H7 (cell line): ENCODE measurements at regions not wholly inside any gene's neighbourhood (a gene's known extent, or its start where the extent isn't known, plus 50 kb on each side); places are given as distances from the start of the nearest gene placed in this dataset.

Experiments
- DNase-seq: peaks from one replicate; pipeline ENCODE4 v3.0.0; 2012
- H3K27me3 ChIP-seq: 2 replicates; pipeline ENCODE4 v1.6.0; 2011; ENCODE audit warnings: mild to moderate bottlenecking, low read length; ENCODE audit not compliant: control insufficient read depth, insufficient read depth
- H3K36me3 ChIP-seq: replicated peaks from 2 replicates; pipeline ENCODE4 v1.5.1; 2011; ENCODE audit warnings: low read length; ENCODE audit not compliant: control insufficient read depth, insufficient read depth
- H3K4me3 ChIP-seq: 2 replicates; pipeline ENCODE4 v1.5.1; 2011; ENCODE audit warnings: low read depth, mild to moderate bottlenecking, control low read depth, low read length, moderate library complexity; ENCODE audit not compliant: insufficient read depth

GRCh38 chr2:181114021-181114420 lies 133.6 kb downstream of the UBE2E3 start:
- DNase-seq = no peak
- Histone ChIP-seq H3K4me3 (no peak overlapping the region), H3K36me3 (no peaks in the 10 kb centered on the region), H3K27me3 (no peaks in the 10 kb centered on the region)

- Histone ChIP-seq H3K27me3 (no peaks in the 10 kb centered on the region), H3K4me3 (no peak overlapping the region)
- no peak for DNase-seq
These were observed 135.9 kb downstream of the UBE2E3 start for GRCh38 chr2:181116261-181116660.

GRCh38 chr2:181117206-181117925 lies 137.0 kb downstream of the UBE2E3 start:
- Histone ChIP-seq H3K36me3 (no peaks in the 10 kb centered on the region), H3K27me3 (no peaks in the 10 kb centered on the region), H3K4me3 (no peak overlapping the region)
- DNase-seq = no peak

More at GRCh38 chr2:181116261-181116660, 135.9 kb downstream of the UBE2E3 start:
- H3K36me3 ChIP-seq = no peaks in the 10 kb centered on the region

GRCh38 chr2:181120625-181121024 lies 140.2 kb downstream of the UBE2E3 start:
- DNase-seq = no peak
- Histone ChIP-seq H3K4me3 (no peak overlapping the region), H3K27me3 (no peaks in the 10 kb centered on the region), H3K36me3 (no peaks in the 10 kb centered on the region)

- Histone ChIP-seq H3K36me3 (no peaks in the 10 kb centered on the region), H3K4me3 (no peak overlapping the region), H3K27me3 (no peaks in the 10 kb centered on the region)
- DNase-seq = no peak
These were observed 141.6 kb downstream of the UBE2E3 start for GRCh38 chr2:181121996-181122395.

GRCh38 chr2:181122601-181123000 lies 142.2 kb downstream of the UBE2E3 start:
- Histone ChIP-seq H3K36me3 (no peaks in the 10 kb centered on the region), H3K4me3 (no peak overlapping the region), H3K27me3 (no peaks in the 10 kb centered on the region)
- DNase-seq = no peak

- Histone ChIP-seq H3K36me3 (no peaks in the 10 kb centered on the region), H3K27me3 (no peaks in the 10 kb centered on the region), H3K4me3 (no peak overlapping the region)
- DNase-seq = no peak
These were observed 143.4 kb downstream of the UBE2E3 start for GRCh38 chr2:181123798-181124231.

- Histone ChIP-seq H3K27me3 (no peaks in the 10 kb centered on the region), H3K4me3 (no peak overlapping the region), H3K36me3 (no peaks in the 10 kb centered on the region)
- no peak for DNase-seq
These were observed 144.1 kb downstream of the UBE2E3 start for GRCh38 chr2:181124497-181124896.

GRCh38 chr2:181125359-181125758 lies 145.0 kb downstream of the UBE2E3 start:
- Histone ChIP-seq H3K36me3 (no peaks in the 10 kb centered on the region), H3K4me3 (no peak overlapping the region), H3K27me3 (no peaks in the 10 kb centered on the region)
- DNase-seq = no peak

- Histone ChIP-seq H3K36me3 (no peaks in the 10 kb centered on the region), H3K27me3 (no peaks in the 10 kb centered on the region), H3K4me3 (no peak overlapping the region)
- DNase-seq = no peak
These were observed 146.0 kb downstream of the UBE2E3 start for GRCh38 chr2:181126311-181126868.

- no peak overlapping the region for H3K4me3 ChIP-seq
- no peak for DNase-seq
- H3K36me3 ChIP-seq = no peaks in the 10 kb centered on the region
- H3K27me3 ChIP-seq = no peaks in the 10 kb centered on the region
These were observed 147.8 kb downstream of the UBE2E3 start for GRCh38 chr2:181128199-181128598.

GRCh38 chr2:181129364-181130056 lies 149.1 kb downstream of the UBE2E3 start:
- H3K4me3 ChIP-seq = no peak overlapping the region
- no peak for DNase-seq

GRCh38 chr2:181130686-181131085 lies 150.3 kb downstream of the UBE2E3 start:
- DNase-seq = no peak
- no peaks in the 10 kb centered on the region for H3K36me3 ChIP-seq
- no peaks in the 10 kb centered on the region for H3K27me3 ChIP-seq
- no peak overlapping the region for H3K4me3 ChIP-seq

More at GRCh38 chr2:181129364-181130056, 149.1 kb downstream of the UBE2E3 start:
- Histone ChIP-seq H3K27me3 (no peaks in the 10 kb centered on the region), H3K36me3 (no peaks in the 10 kb centered on the region)

GRCh38 chr2:181131584-181131983 lies 151.2 kb downstream of the UBE2E3 start:
- DNase-seq = no peak
- Histone ChIP-seq H3K27me3 (no peaks in the 10 kb centered on the region), H3K4me3 (no peak overlapping the region), H3K36me3 (no peaks in the 10 kb centered on the region)

GRCh38 chr2:181138816-181139215 lies 158.4 kb downstream of the UBE2E3 start:
- Histone ChIP-seq H3K36me3 (no peaks in the 10 kb centered on the region), H3K4me3 (no peak overlapping the region), H3K27me3 (no peaks in the 10 kb centered on the region)
- no peak for DNase-seq
